Fibroblast of villous mesenchyme (primary cell): ENCODE measurements at regions not wholly inside any gene's neighbourhood (a gene's known extent, or its start where the extent isn't known, plus 50 kb on each side); places are given as distances from the start of the nearest gene placed in this dataset.

Experiments used
- DNase-seq: peaks from one replicate; pipeline ENCODE4 v3.0.0-alpha.2; 2010; ENCODE audit warnings: low read depth
- H3K4me3 ChIP-seq: 2 replicates; pipeline ENCODE4 v1.5.1; 2011; ENCODE audit warnings: low read depth, mild to moderate bottlenecking, low read length
- CTCF ChIP-seq: IDR thresholded peaks from 2 replicates; pipeline ENCODE4 v1.5.1; 2012; ENCODE audit warnings: low read depth, mild to moderate bottlenecking, low read length; ENCODE audit not compliant: insufficient read depth

- no peak overlapping the region for H3K4me3 ChIP-seq
- TF ChIP-seq CTCF = no peak
- no peak for DNase-seq
Measured at GRCh38 chr4:169342906-169343564, 72.3 kb upstream of the SH3RF1 start.

DNA sequence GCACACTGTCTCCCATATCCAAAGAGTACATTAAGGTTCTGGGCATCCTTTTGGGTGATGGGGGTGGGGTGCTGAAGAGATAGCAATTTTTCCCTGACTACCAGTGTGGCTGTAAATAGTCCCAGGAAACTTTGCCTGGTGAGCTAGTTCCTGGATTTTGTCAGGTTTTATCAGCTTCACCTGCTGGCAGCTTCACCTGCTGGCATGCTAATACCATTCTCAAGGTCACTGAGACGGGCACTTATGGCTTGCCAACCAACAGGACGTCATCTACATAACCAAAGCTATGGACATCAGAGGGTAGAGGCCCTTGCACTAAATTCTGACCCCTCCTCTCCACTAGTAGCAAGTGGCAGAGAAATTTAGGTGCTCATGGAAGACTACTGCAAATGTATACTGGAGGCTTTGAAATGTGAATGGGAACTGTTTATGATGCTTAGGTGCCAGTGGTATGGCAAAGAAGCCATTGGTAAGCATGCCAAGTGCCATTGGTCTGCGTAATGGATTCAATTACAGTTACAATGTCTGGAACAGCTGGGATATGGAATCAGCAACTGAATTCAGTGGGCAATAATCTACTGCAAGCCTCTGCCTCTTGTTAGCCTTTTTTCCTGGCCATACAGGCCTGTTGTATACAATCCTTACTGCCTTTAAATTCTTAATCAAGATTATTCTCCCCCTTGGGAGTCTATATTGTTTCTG, 71.6 kb upstream of the SH3RF1 start:
- no peak overlapping the region for H3K4me3 ChIP-seq
- DNase-seq = no peak
- no peak for TF ChIP-seq CTCF

GRCh38 chr4:169341490-169341889, 70.7 kb upstream of the SH3RF1 start:
- DNase-seq = no peak
- no peak for TF ChIP-seq CTCF
- no peak overlapping the region for H3K4me3 ChIP-seq

DNA sequence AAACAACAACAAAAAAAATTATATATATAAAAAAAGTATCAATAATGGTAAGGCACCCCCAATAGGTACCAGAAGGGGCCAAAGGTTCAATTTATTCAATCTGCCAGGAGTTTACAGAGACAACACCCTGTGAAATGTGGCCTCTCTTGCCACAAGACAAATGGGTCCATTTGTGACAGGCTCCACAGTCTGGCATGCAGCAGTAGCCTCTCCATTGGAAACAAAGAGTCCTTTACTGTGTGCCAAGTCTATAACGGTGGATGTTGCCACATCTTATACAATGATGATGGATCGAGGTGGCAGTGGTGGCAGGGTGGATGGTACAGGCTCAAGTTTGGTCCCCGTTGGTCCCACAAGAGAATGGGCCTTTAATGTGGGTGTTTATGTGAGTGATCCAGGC, 70.1 kb upstream of the SH3RF1 start:
- no peak overlapping the region for H3K4me3 ChIP-seq
- TF ChIP-seq CTCF = no peak
- DNase-seq = no peak

DNA sequence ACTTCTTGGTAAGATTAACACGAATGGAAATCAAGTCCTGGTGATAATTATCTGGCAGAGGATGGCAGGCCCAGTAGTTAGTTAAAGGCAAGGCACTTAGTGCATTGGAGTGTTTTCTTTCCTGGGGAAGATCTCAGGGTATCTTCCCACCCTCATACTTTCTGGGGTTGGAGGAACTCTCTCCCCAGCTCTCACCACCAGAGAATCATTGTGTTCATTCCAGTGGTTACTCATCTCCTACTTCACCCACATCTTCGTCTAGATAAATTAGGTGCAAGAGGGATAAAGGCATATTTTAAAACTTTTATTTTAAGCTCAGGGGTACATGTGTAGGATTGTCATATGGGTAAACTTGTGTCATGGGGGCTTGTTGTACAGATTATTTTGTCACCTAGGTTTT, 67.5 kb upstream of the SH3RF1 start:
- H3K4me3 ChIP-seq = no peak overlapping the region
- DNase-seq = no peak
- TF ChIP-seq CTCF = no peak

- peak; percentile 85 for DNase-seq
- TF ChIP-seq CTCF = no peak
Measured at GRCh38 chr4:169337510-169337909, 66.8 kb upstream of the SH3RF1 start.

More at GRCh38 chr4:169337510-169337909, 66.8 kb upstream of the SH3RF1 start:
- H3K4me3 ChIP-seq = no peak overlapping the region
